ENCODE measurements at regions not wholly inside any gene's neighbourhood (a gene's known extent, or its start where the extent isn't known, plus 50 kb on each side); places are given as distances from the start of the nearest gene placed in this dataset.

DNA sequence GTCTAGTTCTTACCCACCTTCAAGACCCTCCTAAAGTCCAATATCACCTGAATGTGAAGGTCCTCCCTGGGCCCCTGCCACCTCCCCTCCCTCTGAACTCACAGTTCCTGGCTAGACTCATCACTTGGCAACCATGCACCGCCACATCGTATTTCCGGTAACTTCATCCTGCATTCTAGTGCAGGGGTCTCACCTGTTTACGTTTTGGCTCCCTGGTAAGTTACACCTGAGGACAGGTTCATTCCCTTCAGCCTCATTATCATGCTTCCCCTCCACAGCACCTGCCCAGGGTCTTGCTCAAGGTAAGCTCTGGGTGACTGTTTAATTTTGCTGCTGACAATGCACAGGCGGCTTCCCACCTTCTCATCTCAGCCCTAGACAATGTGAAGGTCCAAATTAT lies 93.1 kb downstream of the MIS18A start:
- no peaks in the 10 kb centered on the region for H3K27me3 ChIP-seq (ENCODE audit: control insufficient read depth in 2 of 2, insufficient read depth in 1 of 2, low read length in 1 of 2)
- no peaks in the 10 kb centered on the region for H3K36me3 ChIP-seq (ENCODE audit: control insufficient read depth in 2 of 2, insufficient read depth in 2 of 2, low read length in 1 of 2)
- no peak for DNase-seq (ENCODE audit: low read depth in 6 of 9, low spot score in 9 of 9)
- H3K4me1 ChIP-seq (ENCODE audit: control insufficient read depth in 2 of 2, insufficient read depth in 2 of 2, low read length in 2 of 2) = no peaks in the 10 kb centered on the region
- H3K27ac ChIP-seq (ENCODE audit: low read depth in 1 of 2, low read length in 1 of 2) = no peak overlapping the region
- no peak overlapping the region for H3K4me3 ChIP-seq (ENCODE audit: low read length in 2 of 2)
- WGBS = 95% methylated on average over 5 of the region's 5 CpGs
- H3K9me3 ChIP-seq (ENCODE audit: control insufficient read depth in 2 of 2, insufficient read depth in 1 of 2, low read length in 1 of 2) = no peaks in the 10 kb centered on the region

DNA sequence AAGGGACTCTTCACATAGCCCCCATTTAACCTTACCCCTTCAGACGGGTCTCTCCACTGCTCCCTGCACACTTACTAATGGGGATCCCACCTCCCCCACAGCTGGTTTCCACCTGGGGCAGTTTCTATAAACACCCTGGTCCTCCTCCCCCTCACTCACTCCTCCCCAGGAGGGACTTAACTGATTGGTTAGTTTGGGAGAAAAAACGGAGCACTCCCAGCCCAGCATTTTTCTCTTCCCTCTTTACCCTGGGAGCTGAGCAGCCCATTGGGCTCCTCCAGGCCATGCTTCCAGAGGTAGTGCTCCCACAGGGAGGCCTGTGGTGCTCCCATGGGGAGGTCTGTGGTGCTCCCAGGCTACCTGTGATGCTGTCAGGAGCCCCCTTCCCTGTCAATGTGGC lies 93.7 kb downstream of the MIS18A start:
- 85% methylated on average over 2 of the region's 2 CpGs for WGBS
- Histone ChIP-seq H3K4me1 (ENCODE audit: control insufficient read depth in 2 of 2, insufficient read depth in 2 of 2, low read length in 2 of 2) (no peaks in the 10 kb centered on the region), H3K27ac (ENCODE audit: low read depth in 1 of 2, low read length in 1 of 2) (no peak overlapping the region), H3K27me3 (ENCODE audit: control insufficient read depth in 2 of 2, insufficient read depth in 1 of 2, low read length in 1 of 2) (no peaks in the 10 kb centered on the region), H3K4me3 (ENCODE audit: low read length in 2 of 2) (no peak overlapping the region), H3K9me3 (ENCODE audit: control insufficient read depth in 2 of 2, insufficient read depth in 1 of 2, low read length in 1 of 2) (no peaks in the 10 kb centered on the region), H3K36me3 (ENCODE audit: control insufficient read depth in 2 of 2, insufficient read depth in 2 of 2, low read length in 1 of 2) (no peaks in the 10 kb centered on the region)
- DNase-seq (ENCODE audit: low read depth in 6 of 9, low spot score in 9 of 9) = no peak

DNA sequence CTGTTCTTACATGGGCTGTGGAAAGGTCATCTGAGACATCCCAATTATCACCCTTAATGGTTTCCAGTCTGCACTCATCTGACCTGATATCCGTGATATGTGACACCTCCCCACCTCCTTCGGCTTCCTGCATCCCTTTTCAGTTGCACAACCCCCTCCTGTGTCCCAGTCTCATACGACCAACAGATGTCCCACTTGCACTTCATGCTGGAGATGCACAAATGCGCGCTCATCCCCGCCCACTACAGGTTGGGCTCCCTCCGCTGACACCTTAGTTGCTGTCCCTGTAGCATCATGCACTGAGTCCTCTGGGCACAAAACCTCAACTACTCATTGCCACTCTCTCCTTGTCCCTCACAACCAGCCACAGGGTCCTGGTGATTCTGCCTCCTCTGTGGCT lies 94.4 kb downstream of the MIS18A start:
- 80% methylated on average over 7 of the region's 7 CpGs for WGBS
- no peaks in the 10 kb centered on the region for H3K27me3 ChIP-seq (ENCODE audit: control insufficient read depth in 2 of 2, insufficient read depth in 1 of 2, low read length in 1 of 2)
- no peak overlapping the region for H3K27ac ChIP-seq (ENCODE audit: low read depth in 1 of 2, low read length in 1 of 2)
- H3K4me1 ChIP-seq (ENCODE audit: control insufficient read depth in 2 of 2, insufficient read depth in 2 of 2, low read length in 2 of 2) = no peaks in the 10 kb centered on the region
- H3K9me3 ChIP-seq (ENCODE audit: control insufficient read depth in 2 of 2, insufficient read depth in 1 of 2, low read length in 1 of 2) = no peaks in the 10 kb centered on the region
- no peaks in the 10 kb centered on the region for H3K36me3 ChIP-seq (ENCODE audit: control insufficient read depth in 2 of 2, insufficient read depth in 2 of 2, low read length in 1 of 2)
- H3K4me3 ChIP-seq (ENCODE audit: low read length in 2 of 2) = no peak overlapping the region
- DNase-seq (ENCODE audit: low read depth in 6 of 9, low spot score in 9 of 9) = no peak

DNA sequence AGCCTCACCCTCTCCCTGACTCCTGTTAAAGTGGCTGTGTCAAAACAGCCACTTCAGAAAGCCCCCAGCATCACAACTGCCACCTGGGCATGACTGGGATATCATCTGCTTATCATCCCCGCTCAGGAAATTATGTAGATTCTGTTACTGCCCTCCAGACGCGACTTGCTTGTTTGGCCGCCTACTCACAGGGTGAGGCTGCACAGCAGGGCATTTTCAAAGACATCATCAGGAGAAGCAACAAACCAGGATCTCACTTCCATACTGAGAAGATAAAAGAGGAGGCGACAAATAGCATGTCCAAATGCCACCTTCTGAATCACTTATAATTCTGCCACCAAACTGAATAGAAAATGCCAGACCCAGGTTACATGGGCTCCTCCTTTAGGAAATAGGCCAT lies 94.8 kb downstream of the MIS18A start:
- no peak for DNase-seq (ENCODE audit: low read depth in 6 of 9, low spot score in 9 of 9)

DNA sequence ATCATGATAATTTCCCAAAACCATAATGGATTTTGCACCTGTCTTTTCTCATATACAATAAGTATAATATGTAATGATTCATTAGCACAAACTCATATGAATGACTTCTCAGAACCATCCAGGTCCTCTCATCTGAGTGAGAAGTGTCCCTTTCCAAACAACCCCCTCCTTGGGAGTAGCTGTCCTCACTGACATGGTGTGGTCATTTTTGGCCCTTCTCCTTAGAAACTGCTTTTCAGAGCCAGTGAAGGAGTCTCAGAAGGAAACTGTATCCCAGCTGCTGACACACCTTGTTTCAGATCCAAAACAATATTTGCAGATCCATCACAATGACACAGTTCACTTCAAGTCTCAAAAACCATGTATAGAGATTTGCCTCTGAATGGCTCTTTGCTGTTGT lies 95.5 kb downstream of the MIS18A start:
- DNase-seq (ENCODE audit: low read depth in 6 of 9, low spot score in 9 of 9) = no peak
- Histone ChIP-seq H3K36me3 (ENCODE audit: control insufficient read depth in 2 of 2, insufficient read depth in 2 of 2, low read length in 1 of 2) (no peaks in the 10 kb centered on the region), H3K4me3 (ENCODE audit: low read length in 2 of 2) (no peak overlapping the region), H3K27ac (ENCODE audit: low read depth in 1 of 2, low read length in 1 of 2) (no peak overlapping the region), H3K4me1 (ENCODE audit: control insufficient read depth in 2 of 2, insufficient read depth in 2 of 2, low read length in 2 of 2) (no peaks in the 10 kb centered on the region), H3K9me3 (ENCODE audit: control insufficient read depth in 2 of 2, insufficient read depth in 1 of 2, low read length in 1 of 2) (no peaks in the 10 kb centered on the region), H3K27me3 (ENCODE audit: control insufficient read depth in 2 of 2, insufficient read depth in 1 of 2, low read length in 1 of 2) (no peaks in the 10 kb centered on the region)

More for the DNA sequence above, 94.8 kb downstream of the MIS18A start:
- Histone ChIP-seq H3K4me3 (ENCODE audit: low read length in 2 of 2) (no peak overlapping the region), H3K27ac (ENCODE audit: low read depth in 1 of 2, low read length in 1 of 2) (no peak overlapping the region), H3K36me3 (ENCODE audit: control insufficient read depth in 2 of 2, insufficient read depth in 2 of 2, low read length in 1 of 2) (no peaks in the 10 kb centered on the region), H3K9me3 (ENCODE audit: control insufficient read depth in 2 of 2, insufficient read depth in 1 of 2, low read length in 1 of 2) (no peaks in the 10 kb centered on the region), H3K4me1 (ENCODE audit: control insufficient read depth in 2 of 2, insufficient read depth in 2 of 2, low read length in 2 of 2) (no peaks in the 10 kb centered on the region), H3K27me3 (ENCODE audit: control insufficient read depth in 2 of 2, insufficient read depth in 1 of 2, low read length in 1 of 2) (no peaks in the 10 kb centered on the region)
- 77% methylated on average over 5 of the region's 5 CpGs for WGBS

DNA sequence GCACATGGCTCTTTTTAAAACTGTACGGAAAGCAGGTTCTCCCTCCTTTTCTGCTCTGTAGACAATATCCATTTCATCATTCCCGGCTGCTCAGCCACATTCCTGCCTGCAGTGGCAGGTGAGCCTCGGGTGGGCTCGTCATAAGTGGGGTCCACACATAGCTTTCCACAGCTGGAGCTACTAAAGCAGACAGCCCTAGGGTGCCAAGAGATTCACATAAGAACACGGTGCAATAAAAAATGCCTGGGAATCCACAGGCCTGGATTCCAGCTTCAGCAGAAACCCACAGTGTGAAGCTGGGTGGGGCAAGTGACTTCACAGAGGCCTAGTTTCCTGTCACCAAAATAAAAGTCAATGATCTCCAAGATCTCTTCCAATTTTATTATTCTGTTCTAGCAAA lies 96.4 kb downstream of the MIS18A start:
- no peak for DNase-seq (ENCODE audit: low read depth in 6 of 9, low spot score in 9 of 9)
- Histone ChIP-seq H3K4me3 (ENCODE audit: low read length in 2 of 2) (no peak overlapping the region), H3K27me3 (ENCODE audit: control insufficient read depth in 2 of 2, insufficient read depth in 1 of 2, low read length in 1 of 2) (no peaks in the 10 kb centered on the region), H3K4me1 (ENCODE audit: control insufficient read depth in 2 of 2, insufficient read depth in 2 of 2, low read length in 2 of 2) (no peaks in the 10 kb centered on the region), H3K9me3 (ENCODE audit: control insufficient read depth in 2 of 2, insufficient read depth in 1 of 2, low read length in 1 of 2) (no peaks in the 10 kb centered on the region), H3K27ac (ENCODE audit: low read depth in 1 of 2, low read length in 1 of 2) (no peak overlapping the region), H3K36me3 (ENCODE audit: control insufficient read depth in 2 of 2, insufficient read depth in 2 of 2, low read length in 1 of 2) (no peaks in the 10 kb centered on the region)
- WGBS = 94% methylated on average over 5 of the region's 5 CpGs

DNA sequence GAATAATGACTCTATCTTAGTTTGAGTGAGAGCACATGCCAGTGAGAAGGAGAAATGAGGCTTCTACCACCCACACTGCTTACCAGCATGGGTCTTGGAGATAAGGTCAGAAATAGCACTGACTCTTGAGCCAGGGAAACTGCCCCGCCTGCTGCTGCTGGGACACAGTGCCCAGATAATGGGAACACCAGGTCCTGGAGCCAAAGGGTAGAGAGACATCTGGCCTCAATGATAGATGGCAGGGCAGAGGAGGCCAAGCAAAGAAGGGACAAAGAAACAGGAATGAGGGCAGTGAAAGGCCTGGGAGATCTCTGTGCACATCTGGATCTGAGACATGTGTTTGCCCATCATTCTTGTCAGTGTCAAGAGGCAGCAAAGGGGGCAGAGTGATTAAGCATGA lies 97.4 kb downstream of the MIS18A start:
- Histone ChIP-seq H3K27ac (ENCODE audit: low read depth in 1 of 2, low read length in 1 of 2) (no peak overlapping the region), H3K4me3 (ENCODE audit: low read length in 2 of 2) (no peak overlapping the region), H3K9me3 (ENCODE audit: control insufficient read depth in 2 of 2, insufficient read depth in 1 of 2, low read length in 1 of 2) (no peaks in the 10 kb centered on the region), H3K36me3 (ENCODE audit: control insufficient read depth in 2 of 2, insufficient read depth in 2 of 2, low read length in 1 of 2) (no peaks in the 10 kb centered on the region), H3K4me1 (ENCODE audit: control insufficient read depth in 2 of 2, insufficient read depth in 2 of 2, low read length in 2 of 2) (no peaks in the 10 kb centered on the region), H3K27me3 (ENCODE audit: control insufficient read depth in 2 of 2, insufficient read depth in 1 of 2, low read length in 1 of 2) (no peaks in the 10 kb centered on the region)
- no peak for DNase-seq (ENCODE audit: low read depth in 6 of 9, low spot score in 9 of 9)
- 92% methylated on average over 1 of the region's 1 CpG for WGBS

DNA sequence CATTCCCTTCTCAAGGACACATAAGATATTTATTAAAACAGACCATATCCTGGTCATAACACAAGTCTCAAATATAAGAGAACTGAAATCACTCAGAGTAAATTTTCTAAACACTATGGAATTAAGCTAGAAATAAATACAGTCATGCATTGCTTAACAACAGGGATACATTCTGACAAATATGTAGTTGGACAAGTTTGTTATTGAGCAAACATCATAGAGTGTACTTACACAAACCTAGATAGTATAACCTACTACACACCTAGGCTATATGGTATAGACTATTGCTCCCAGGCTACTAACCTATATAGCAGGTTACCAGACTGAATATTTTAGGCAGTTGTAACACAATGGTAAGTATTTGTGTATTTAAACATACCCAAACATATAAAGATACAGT lies 104.0 kb downstream of the MIS18A start:
- Histone ChIP-seq H3K36me3 (ENCODE audit: control insufficient read depth in 2 of 2, insufficient read depth in 2 of 2, low read length in 1 of 2) (no peaks in the 10 kb centered on the region), H3K4me1 (ENCODE audit: control insufficient read depth in 2 of 2, insufficient read depth in 2 of 2, low read length in 2 of 2) (no peaks in the 10 kb centered on the region), H3K4me3 (ENCODE audit: low read length in 2 of 2) (no peak overlapping the region), H3K27ac (ENCODE audit: low read depth in 1 of 2, low read length in 1 of 2) (no peak overlapping the region), H3K9me3 (ENCODE audit: control insufficient read depth in 2 of 2, insufficient read depth in 1 of 2, low read length in 1 of 2) (no peaks in the 10 kb centered on the region), H3K27me3 (ENCODE audit: control insufficient read depth in 2 of 2, insufficient read depth in 1 of 2, low read length in 1 of 2) (no peaks in the 10 kb centered on the region)
- no peak for DNase-seq (ENCODE audit: low read depth in 6 of 9, low spot score in 9 of 9)

DNA sequence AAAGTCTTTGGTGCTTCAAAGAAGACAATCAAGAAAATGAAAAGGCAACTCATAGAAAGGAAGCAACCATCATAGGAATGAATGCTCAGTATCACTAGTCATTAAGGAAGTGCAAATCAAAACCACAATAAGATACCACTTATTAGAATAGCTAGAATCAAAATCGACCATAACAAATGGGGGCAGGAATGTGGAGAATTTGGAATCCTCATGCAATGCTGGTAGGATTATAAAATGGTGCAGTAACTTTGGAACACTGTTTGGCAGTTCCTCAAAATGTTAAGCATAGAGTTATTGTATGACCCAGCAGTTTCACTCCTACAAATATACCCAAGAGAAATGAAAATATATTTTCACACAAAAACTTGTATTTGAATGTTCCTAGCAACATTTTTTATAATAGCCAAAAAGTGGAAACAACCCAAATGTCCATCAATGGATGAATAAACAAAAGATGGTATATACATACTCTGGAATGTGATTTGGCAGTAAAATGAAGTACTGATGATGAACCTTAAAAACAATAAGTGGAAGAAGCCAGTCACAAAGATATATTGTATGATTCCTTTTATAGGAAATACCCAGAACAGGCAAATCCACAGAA lies 105.6 kb downstream of the MIS18A start:
- no peaks in the 10 kb centered on the region for H3K27me3 ChIP-seq (ENCODE audit: control insufficient read depth in 2 of 2, insufficient read depth in 1 of 2, low read length in 1 of 2)
- no peak for DNase-seq (ENCODE audit: low read depth in 6 of 9, low spot score in 9 of 9)
- H3K36me3 ChIP-seq (ENCODE audit: control insufficient read depth in 2 of 2, insufficient read depth in 2 of 2, low read length in 1 of 2) = no peaks in the 10 kb centered on the region
- no peaks in the 10 kb centered on the region for H3K4me1 ChIP-seq (ENCODE audit: control insufficient read depth in 2 of 2, insufficient read depth in 2 of 2, low read length in 2 of 2)
- 68% methylated on average over 1 of the region's 1 CpG for WGBS
- no peak overlapping the region for H3K27ac ChIP-seq (ENCODE audit: low read depth in 1 of 2, low read length in 1 of 2)
- H3K9me3 ChIP-seq (ENCODE audit: control insufficient read depth in 2 of 2, insufficient read depth in 1 of 2, low read length in 1 of 2) = no peaks in the 10 kb centered on the region
- no peak overlapping the region for H3K4me3 ChIP-seq (ENCODE audit: low read length in 2 of 2)

DNA sequence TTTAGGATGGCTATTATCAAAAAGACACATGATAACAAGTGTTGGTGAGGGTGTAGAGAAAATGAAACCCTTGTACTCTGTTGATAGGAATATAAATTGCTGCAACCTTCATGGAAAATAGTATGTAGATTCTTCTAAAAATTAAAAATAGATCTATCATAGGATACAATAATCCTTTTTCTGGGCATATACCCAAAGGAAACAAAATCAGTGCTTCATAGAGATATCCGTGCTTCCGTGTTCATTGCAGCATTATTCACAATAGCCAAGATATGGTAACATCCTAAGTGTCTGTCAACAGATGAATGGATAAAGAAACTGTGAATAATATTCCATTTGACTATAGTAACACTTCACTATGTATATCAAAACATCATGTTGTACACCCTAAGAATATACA lies 106.7 kb downstream of the MIS18A start:
- Histone ChIP-seq H3K27me3 (ENCODE audit: control insufficient read depth in 2 of 2, insufficient read depth in 1 of 2, low read length in 1 of 2) (no peaks in the 10 kb centered on the region), H3K9me3 (ENCODE audit: control insufficient read depth in 2 of 2, insufficient read depth in 1 of 2, low read length in 1 of 2) (no peaks in the 10 kb centered on the region), H3K27ac (ENCODE audit: low read depth in 1 of 2, low read length in 1 of 2) (no peak overlapping the region), H3K36me3 (ENCODE audit: control insufficient read depth in 2 of 2, insufficient read depth in 2 of 2, low read length in 1 of 2) (no peaks in the 10 kb centered on the region), H3K4me3 (ENCODE audit: low read length in 2 of 2) (no peak overlapping the region), H3K4me1 (ENCODE audit: control insufficient read depth in 2 of 2, insufficient read depth in 2 of 2, low read length in 2 of 2) (no peaks in the 10 kb centered on the region)
- 96% methylated on average over 2 of the region's 2 CpGs for WGBS
- DNase-seq (ENCODE audit: low read depth in 6 of 9, low spot score in 9 of 9) = no peak
